BLaER1 (cell line): ENCODE measurements at regions not wholly inside any gene's neighbourhood (a gene's known extent, or its start where the extent isn't known, plus 50 kb on each side); places are given as distances from the start of the nearest gene placed in this dataset.

Source experiments
- H3K27ac ChIP-seq: shearing (Covaris generic); formaldehyde crosslinking; 2 replicates; pipeline ENCODE4 v1.8.1; 2022
- H3K27me3 ChIP-seq: shearing (Covaris generic); formaldehyde crosslinking; 2 replicates; pipeline ENCODE4 v1.8.1; 2022
- H3K36me3 ChIP-seq: shearing (Covaris generic); formaldehyde crosslinking; 2 replicates; pipeline ENCODE4 v1.8.1; 2022
- H3K4me1 ChIP-seq: shearing (Covaris generic); formaldehyde crosslinking; 2 replicates; pipeline ENCODE4 v1.8.1; 2022
- H3K4me2 ChIP-seq: shearing (Covaris generic); formaldehyde crosslinking; 2 replicates; pipeline ENCODE4 v1.8.1; 2022
- H3K4me3 ChIP-seq: shearing (Covaris generic); formaldehyde crosslinking; 2 replicates; pipeline ENCODE4 v1.8.1; 2022
- H3K9ac ChIP-seq: shearing (Covaris generic); formaldehyde crosslinking; 2 replicates; pipeline ENCODE4 v1.8.1; 2022
- H3K9me3 ChIP-seq: shearing (Covaris generic); formaldehyde crosslinking; 2 replicates; pipeline ENCODE4 v1.8.1; 2022
- H4K20me1 ChIP-seq: shearing (Covaris generic); formaldehyde crosslinking; 2 replicates; pipeline ENCODE4 v1.8.1; 2022
- Cebpa-rat ChIP-seq: shearing (Covaris generic); IDR thresholded peaks from 2 replicates; pipeline ENCODE4 v1.8.1; 2022

- Histone ChIP-seq H3K9me3 (0 out of 2 replicates have a peak, but pooled peaks cover 6% of the 10 kb centered on the region), H3K4me2 (no peak overlapping the region), H4K20me1 (no peaks in the 10 kb centered on the region), H3K27ac (no peak overlapping the region), H3K4me3 (no peak overlapping the region), H3K27me3 (no peaks in the 10 kb centered on the region), H3K9ac (no peak overlapping the region), H3K4me1 (no peaks in the 10 kb centered on the region), H3K36me3 (no peaks in the 10 kb centered on the region)
- TF ChIP-seq Cebpa-rat = no peak
Measured at GRCh38 chr5:66329078-66329477, 185.0 kb downstream of the SREK1 start.

GRCh38 chr5:66333192-66333591, 189.1 kb downstream of the SREK1 start:
- no peaks in the 10 kb centered on the region for H3K4me1 ChIP-seq
- no peak for TF ChIP-seq Cebpa-rat
- H3K4me2 ChIP-seq = no peak overlapping the region
- no peaks in the 10 kb centered on the region for H3K27me3 ChIP-seq
- H3K36me3 ChIP-seq = no peaks in the 10 kb centered on the region
- 0 out of 2 replicates have a peak, but pooled peaks cover 6% of the 10 kb centered on the region for H3K9me3 ChIP-seq
- no peaks in the 10 kb centered on the region for H4K20me1 ChIP-seq
- no peak overlapping the region for H3K9ac ChIP-seq
- no peak overlapping the region for H3K4me3 ChIP-seq
- no peak overlapping the region for H3K27ac ChIP-seq

- no peak for TF ChIP-seq Cebpa-rat
- H3K36me3 ChIP-seq = no peaks in the 10 kb centered on the region
- no peak overlapping the region for H3K4me2 ChIP-seq
- no peaks in the 10 kb centered on the region for H3K27me3 ChIP-seq
- no peak overlapping the region for H3K27ac ChIP-seq
- 0 out of 2 replicates have a peak, but pooled peaks cover 5% of the 10 kb centered on the region for H3K9me3 ChIP-seq
- no peaks in the 10 kb centered on the region for H4K20me1 ChIP-seq
- H3K9ac ChIP-seq = no peak overlapping the region
- no peak overlapping the region for H3K4me3 ChIP-seq
- no peaks in the 10 kb centered on the region for H3K4me1 ChIP-seq
Measured at GRCh38 chr5:66337626-66338226, 193.6 kb downstream of the SREK1 start.

- no peaks in the 10 kb centered on the region for H4K20me1 ChIP-seq
- H3K27me3 ChIP-seq = no peaks in the 10 kb centered on the region
- TF ChIP-seq Cebpa-rat = no peak
- no peak overlapping the region for H3K4me2 ChIP-seq
- no peak overlapping the region for H3K27ac ChIP-seq
- no peak overlapping the region for H3K9ac ChIP-seq
- H3K36me3 ChIP-seq = no peaks in the 10 kb centered on the region
- no peaks in the 10 kb centered on the region for H3K4me1 ChIP-seq
- H3K9me3 ChIP-seq = 0 out of 2 replicates have a peak, but pooled peaks cover 5% of the 10 kb centered on the region
- no peak overlapping the region for H3K4me3 ChIP-seq
Measured at GRCh38 chr5:66338828-66339227, 194.7 kb downstream of the SREK1 start.

- H3K36me3 ChIP-seq = no peaks in the 10 kb centered on the region
- H3K4me3 ChIP-seq = no peak overlapping the region
- no peak for TF ChIP-seq Cebpa-rat
- H3K9ac ChIP-seq = no peak overlapping the region
- no peak overlapping the region for H3K27ac ChIP-seq
- H3K4me2 ChIP-seq = no peak overlapping the region
- no peaks in the 10 kb centered on the region for H4K20me1 ChIP-seq
- 0 out of 2 replicates have a peak, but pooled peaks cover 5% of the 10 kb centered on the region for H3K9me3 ChIP-seq
- no peaks in the 10 kb centered on the region for H3K27me3 ChIP-seq
- H3K4me1 ChIP-seq = no peaks in the 10 kb centered on the region
Measured at GRCh38 chr5:66339896-66340295, 195.8 kb downstream of the SREK1 start.

- Histone ChIP-seq H3K27ac (no peak overlapping the region), H3K36me3 (no peaks in the 10 kb centered on the region), H3K4me1 (no peaks in the 10 kb centered on the region), H3K4me3 (no peak overlapping the region), H3K9ac (no peak overlapping the region), H3K9me3 (0 out of 2 replicates have a peak, but pooled peaks cover 5% of the 10 kb centered on the region), H3K27me3 (no peaks in the 10 kb centered on the region), H4K20me1 (no peaks in the 10 kb centered on the region), H3K4me2 (no peak overlapping the region)
- TF ChIP-seq Cebpa-rat = no peak
Measured at GRCh38 chr5:66340786-66341185, 196.7 kb downstream of the SREK1 start.

- Histone ChIP-seq H3K36me3 (no peaks in the 10 kb centered on the region), H3K4me1 (no peaks in the 10 kb centered on the region; the same call in 1 of the 2 replicates), H3K4me3 (no peak overlapping the region), H3K9ac (no peak overlapping the region), H4K20me1 (no peaks in the 10 kb centered on the region), H3K27me3 (no peaks in the 10 kb centered on the region), H3K9me3 (0 out of 2 replicates have a peak, but pooled peaks cover 5% of the 10 kb centered on the region), H3K27ac (no peak overlapping the region), H3K4me2 (no peak overlapping the region)
- no peak for TF ChIP-seq Cebpa-rat
Measured at GRCh38 chr5:66342341-66342880, 198.3 kb downstream of the SREK1 start.

GRCh38 chr5:66343370-66344071, 199.4 kb downstream of the SREK1 start:
- H3K4me2 ChIP-seq = no peak overlapping the region
- H3K9me3 ChIP-seq = 0 out of 2 replicates have a peak, but pooled peaks cover 5% of the 10 kb centered on the region
- H3K36me3 ChIP-seq = no peaks in the 10 kb centered on the region
- no peak for TF ChIP-seq Cebpa-rat
- no peaks in the 10 kb centered on the region; the same call in 1 of the 2 replicates for H3K4me1 ChIP-seq
- no peak overlapping the region for H3K9ac ChIP-seq
- no peak overlapping the region for H3K4me3 ChIP-seq
- H3K27me3 ChIP-seq = no peaks in the 10 kb centered on the region
- no peak overlapping the region for H3K27ac ChIP-seq
- no peaks in the 10 kb centered on the region for H4K20me1 ChIP-seq

- Histone ChIP-seq H4K20me1 (no peaks in the 10 kb centered on the region), H3K4me3 (no peak overlapping the region)
- TF ChIP-seq Cebpa-rat = no peak
Measured at GRCh38 chr5:66344544-66344943, 200.4 kb downstream of the SREK1 start.

GRCh38 chr5:66345281-66345680, 201.2 kb downstream of the SREK1 start:
- no peak overlapping the region for H3K4me2 ChIP-seq
- H3K9me3 ChIP-seq = no peaks in the 10 kb centered on the region
- no peaks in the 10 kb centered on the region for H3K27me3 ChIP-seq
- no peaks in the 10 kb centered on the region for H4K20me1 ChIP-seq
- H3K4me1 ChIP-seq = no peaks in the 10 kb centered on the region; the same call in 1 of the 2 replicates
- TF ChIP-seq Cebpa-rat = no peak
- no peaks in the 10 kb centered on the region for H3K36me3 ChIP-seq
- no peak overlapping the region for H3K27ac ChIP-seq
- H3K4me3 ChIP-seq = no peak overlapping the region
- H3K9ac ChIP-seq = no peak overlapping the region

More at GRCh38 chr5:66344544-66344943, 200.4 kb downstream of the SREK1 start:
- H3K4me2 ChIP-seq = no peak overlapping the region
- no peaks in the 10 kb centered on the region for H3K27me3 ChIP-seq
- H3K36me3 ChIP-seq = no peaks in the 10 kb centered on the region
- no peak overlapping the region for H3K9ac ChIP-seq
- H3K9me3 ChIP-seq = no peaks in the 10 kb centered on the region
- H3K4me1 ChIP-seq = no peaks in the 10 kb centered on the region; the same call in 1 of the 2 replicates
- no peak overlapping the region for H3K27ac ChIP-seq
